HCT116 (cell line): ENCODE measurements at regions not wholly inside any gene's neighbourhood (a gene's known extent, or its start where the extent isn't known, plus 50 kb on each side); places are given as distances from the start of the nearest gene placed in this dataset.

Experiments used
- CEBPB ChIP-seq: IDR thresholded peaks from 2 replicates; pipeline ENCODE4 v1.6.1; 2012; ENCODE audit warnings: low read depth
- JUND ChIP-seq: IDR thresholded peaks from 2 replicates; pipeline ENCODE4 v1.6.1; 2012
- YY1 ChIP-seq: IDR thresholded peaks from 2 replicates; pipeline ENCODE4 v1.6.1; 2011; ENCODE audit warnings: low read length, low read depth, moderate library complexity, mild to moderate bottlenecking; ENCODE audit not compliant: insufficient replicate concordance; ENCODE audit errors: extremely low read depth
- ZNF274 ChIP-seq: fragments of 200-500 bp; sonication (Bioruptor generic); IDR thresholded peaks from 2 replicates; pipeline ENCODE4 v1.6.1; 2014; ENCODE audit warnings: mild to moderate bottlenecking, low read depth, low read length, inconsistent platforms

DNA sequence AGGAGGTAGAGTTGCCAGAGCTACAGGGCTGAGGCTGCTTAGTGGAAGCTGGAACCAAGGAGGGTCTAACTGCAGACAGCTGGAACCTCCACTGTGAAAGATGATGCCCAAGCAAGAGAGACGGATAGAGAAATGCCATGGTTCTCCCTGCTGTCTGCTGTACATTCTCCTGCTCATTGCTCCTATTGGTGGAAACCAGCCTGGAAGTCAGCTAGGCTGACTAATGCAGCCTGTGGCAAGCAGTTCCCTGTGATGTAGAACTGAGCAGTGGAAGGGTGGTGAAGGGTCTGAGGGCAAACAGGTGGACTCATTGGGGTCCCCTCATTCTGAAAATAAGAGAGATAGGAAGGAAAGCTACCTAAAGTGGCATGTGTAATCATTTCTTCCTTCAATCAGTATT is 563.6 kb downstream of the SLC4A3 start:
- TF ChIP-seq CEBPB (no peak), ZNF274 (no peak), YY1 (no peak), JUND (no peak)
